WTC11 (cell line): ENCODE measurements at regions not wholly inside any gene's neighbourhood (a gene's known extent, or its start where the extent isn't known, plus 50 kb on each side); places are given as distances from the start of the nearest gene placed in this dataset.

Source experiments
- AFF4 ChIP-seq: sonication (generic); formaldehyde crosslinking; IDR thresholded peaks from 2 replicates; pipeline ENCODE4 v1.8.1; 2023; ENCODE audit warnings: mild to moderate bottlenecking, missing genetic modification reagents, borderline replicate concordance
- CTCF ChIP-seq: fragments of 200-600 bp; IDR thresholded peaks from 2 replicates; pipeline ENCODE4 v1.8.0; 2022; ENCODE audit warnings: antibody characterized with exemption
- ERG ChIP-seq: fragments of 250-450 bp; sonication (Bioruptor Pico); IDR thresholded peaks from 2 replicates; pipeline ENCODE4 v1.8.0; 2021; ENCODE audit warnings: mild to moderate bottlenecking
- FOXP4 ChIP-seq: sonication (generic); formaldehyde crosslinking; IDR thresholded peaks from 2 replicates; pipeline ENCODE4 v1.8.0; 2022; ENCODE audit warnings: mild to moderate bottlenecking, missing genetic modification reagents
- HMGA2 ChIP-seq: fragments of 250-450 bp; sonication (Bioruptor Pico); IDR thresholded peaks from 2 replicates; pipeline ENCODE4 v1.4.0; 2021; ENCODE audit warnings: mild to moderate bottlenecking, moderate library complexity
- MAX ChIP-seq: sonication (generic); formaldehyde crosslinking; IDR thresholded peaks from 2 replicates; pipeline ENCODE4 v1.8.0; 2022; ENCODE audit warnings: mild to moderate bottlenecking, missing genetic modification reagents
- SOX15 ChIP-seq: fragments of 250-450 bp; sonication (Bioruptor Pico); IDR thresholded peaks from 2 replicates; pipeline ENCODE4 v1.9.0; 2021; ENCODE audit warnings: mild to moderate bottlenecking
- USF1 ChIP-seq: sonication (generic); formaldehyde crosslinking; IDR thresholded peaks from 2 replicates; pipeline ENCODE4 v1.8.0; 2022; ENCODE audit warnings: mild to moderate bottlenecking, missing genetic modification reagents
- USF2 ChIP-seq: sonication (generic); formaldehyde crosslinking; IDR thresholded peaks from 2 replicates; pipeline ENCODE4 v1.8.1; 2023; ENCODE audit warnings: mild to moderate bottlenecking, missing genetic modification reagents, moderate library complexity
- ZBTB21 ChIP-seq: sonication (generic); formaldehyde crosslinking; IDR thresholded peaks from 2 replicates; pipeline ENCODE4 v1.8.1; 2023; ENCODE audit warnings: mild to moderate bottlenecking, missing genetic modification reagents, borderline replicate concordance
- ZNF232 ChIP-seq: sonication (generic); formaldehyde crosslinking; IDR thresholded peaks from 2 replicates; pipeline ENCODE4 v1.8.0; 2022; ENCODE audit warnings: mild to moderate bottlenecking, missing genetic modification reagents
- ZNF263 ChIP-seq: sonication (generic); formaldehyde crosslinking; IDR thresholded peaks from 2 replicates; pipeline ENCODE4 v1.8.1; 2022; ENCODE audit warnings: low read depth, mild to moderate bottlenecking, moderate library complexity, missing genetic modification reagents
- ZNF532 ChIP-seq: fragments of 250-450 bp; sonication (Bioruptor Pico); IDR thresholded peaks from 2 replicates; pipeline ENCODE4 v1.9.0; 2021; ENCODE audit warnings: mild to moderate bottlenecking, borderline replicate concordance

- TF ChIP-seq HMGA2 (CRISPR knock-in tag) = no peak
- no peak for TF ChIP-seq FOXP4
- TF ChIP-seq CTCF = no peak
- no peak for TF ChIP-seq USF1
- no peak for TF ChIP-seq ZNF232
- TF ChIP-seq ERG (CRISPR knock-in tag) = no peak
- no peak for TF ChIP-seq USF2 (CRISPR knock-in tag)
- no peak for TF ChIP-seq ZNF263 (CRISPR knock-in tag)
- no peak for TF ChIP-seq MAX (CRISPR knock-in tag)
- no peak for TF ChIP-seq AFF4
- no peak for TF ChIP-seq ZBTB21 (CRISPR knock-in tag)
- no peak for TF ChIP-seq SOX15 (CRISPR knock-in tag)
- no peak for TF ChIP-seq ZNF532
Observed at GRCh38 chr11:76284161-76284560, 77.9 kb upstream of the WNT11 start.
